OCI-LY7 (cell line): ENCODE measurements at regions not wholly inside any gene's neighbourhood (a gene's known extent, or its start where the extent isn't known, plus 50 kb on each side); places are given as distances from the start of the nearest gene placed in this dataset.

ENCODE experiments used
- BruUV-seq: library from RNA; stranded (reverse); fragments of 400-500 nt; replicated peaks from 2 replicates; lab custom pipeline; 2021; lab: Mats Ljungman, UMichigan
- CTCF ChIA-PET: fragments of 300-600 bp; sonication (Branson Sonifier 250); formaldehyde crosslinking; loops from one replicate; lab custom pipeline; 2022; ENCODE audit warnings: antibody characterized with exemption; ENCODE audit not compliant: unreplicated experiment; lab: Charles Lee
- POLR2A ChIA-PET: fragments of 300-600 bp; sonication (Branson Sonifier 250); formaldehyde crosslinking; loops from one replicate; lab custom pipeline; 2022; ENCODE audit warnings: antibody characterized with exemption; lab: Charles Lee
- DNase-seq: peaks from one replicate; pipeline ENCODE4 v3.0.0-alpha.2; 2015; ENCODE audit warnings: low spot score
- H2AFZ ChIP-seq: fragments of 200-600 bp; sonication (generic), shearing (Covaris generic); 2 replicates; pipeline ENCODE4 v1.6.1; 2014; ENCODE audit warnings: mild to moderate bottlenecking, antibody characterized with exemption, low read length, moderate library complexity
- H3K27ac ChIP-seq: fragments of 200-600 bp; sonication (generic); 2 replicates; pipeline ENCODE4 v1.5.1; 2014; ENCODE audit warnings: mixed run types, low read depth, mild to moderate bottlenecking, moderate library complexity, low read length, inconsistent platforms; ENCODE audit not compliant: poor library complexity, severe bottlenecking
- H3K36me3 ChIP-seq: fragments of 200-600 bp; sonication (generic); 2 replicates; pipeline ENCODE4 v1.6.1; 2014; ENCODE audit warnings: mild to moderate bottlenecking, antibody characterized with exemption, low read length, moderate library complexity, mixed read lengths; ENCODE audit not compliant: insufficient read depth
- H3K4me1 ChIP-seq: fragments of 200-600 bp; sonication (generic); 2 replicates; pipeline ENCODE4 v1.5.1; 2014; ENCODE audit warnings: mild to moderate bottlenecking, low read length; ENCODE audit not compliant: insufficient read depth, poor library complexity, severe bottlenecking
- H3K4me2 ChIP-seq: fragments of 200-600 bp; sonication (generic); 2 replicates; pipeline ENCODE4 v1.6.1; 2014; ENCODE audit warnings: mild to moderate bottlenecking, low read length
- H3K4me3 ChIP-seq: fragments of 200-600 bp; sonication (generic); 2 replicates; pipeline ENCODE4 v1.5.1; 2014; ENCODE audit warnings: mild to moderate bottlenecking, low read depth, low read length; ENCODE audit not compliant: poor library complexity, severe bottlenecking
- H3K79me2 ChIP-seq: fragments of 200-600 bp; sonication (generic); 2 replicates; pipeline ENCODE4 v1.6.1; 2016; ENCODE audit warnings: low read depth, mild to moderate bottlenecking, low read length, moderate library complexity, mixed read lengths; ENCODE audit not compliant: insufficient read depth
- H3K9me2 ChIP-seq: fragments of 200-600 bp; sonication (generic); 2 replicates; pipeline ENCODE4 v1.6.1; 2016; ENCODE audit warnings: mild to moderate bottlenecking, low read length, mixed read lengths; ENCODE audit not compliant: insufficient read depth
- H3K9me3 ChIP-seq: fragments of 200-600 bp; sonication (generic); 2 replicates; pipeline ENCODE4 v1.6.1; 2014; ENCODE audit warnings: mild to moderate bottlenecking, mixed run types, low read length, mixed read lengths
- H4K20me1 ChIP-seq: fragments of 200-600 bp; sonication (generic); 2 replicates; pipeline ENCODE4 v1.6.1; 2014; ENCODE audit warnings: mild to moderate bottlenecking, antibody characterized with exemption, low read length, moderate library complexity, mixed read lengths; ENCODE audit not compliant: insufficient read depth
- EZH2phosphoT487 ChIP-seq: fragments of 200-600 bp; sonication (generic); IDR thresholded peaks from 2 replicates; pipeline ENCODE4 v1.6.1; 2018; ENCODE audit warnings: low read depth, borderline replicate concordance, mild to moderate bottlenecking, mixed run types, antibody characterized with exemption, low read length, moderate library complexity, mixed read lengths
- intact Hi-C: fragments of 100-400 bp; cut with micrococcal nuclease; formaldehyde crosslinking; loops from one replicate; pipeline ENCODE4 v1.10.0; 2022; ENCODE audit not compliant: unreplicated experiment
- TF ChIP-seq, protein P1 (sequence below): fragments of 200-600 bp; sonication (generic); conservative IDR thresholded peaks from 2 replicates; pipeline ENCODE4 v1.5.1; 2014; ENCODE audit warnings: mild to moderate bottlenecking, antibody characterized with exemption, low read length, moderate library complexity, mixed read lengths

DNA sequence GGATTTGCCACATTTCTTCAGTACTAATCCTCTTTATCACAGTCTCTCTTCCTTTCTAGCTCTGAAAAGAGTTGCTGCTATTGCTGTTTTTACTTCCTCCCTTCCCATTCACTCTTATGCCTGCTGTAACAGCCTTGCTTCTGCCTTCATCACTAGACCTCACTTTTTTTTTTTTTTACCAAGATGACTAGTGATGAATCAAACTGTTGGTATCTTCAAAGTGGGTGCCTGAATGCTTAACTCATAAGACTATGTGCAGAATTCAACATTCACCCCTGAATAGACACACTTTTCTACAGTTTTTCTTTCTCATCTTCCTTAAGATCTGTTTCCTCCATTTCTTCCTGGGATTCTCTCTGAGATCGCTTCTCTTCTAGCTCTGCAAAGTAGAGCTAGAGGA lies 217.2 kb upstream of the HTR2A start:
- Histone ChIP-seq H3K9me2 (no peaks in the 10 kb centered on the region), H3K36me3 (no peaks in the 10 kb centered on the region), H3K27ac (no peak overlapping the region), H2AFZ (no peak overlapping the region), H3K79me2 (no peaks in the 10 kb centered on the region), H4K20me1 (no peaks in the 10 kb centered on the region), H3K9me3 (no peaks in the 10 kb centered on the region), H3K4me1 (no peaks in the 10 kb centered on the region), H3K4me2 (no peak overlapping the region), H3K4me3 (no peak overlapping the region)
- ChIA-PET POLR2A (no interaction called here), CTCF (no interaction called here)
- BruUV-seq: no TSS peak
- DNase-seq: no peak
- intact Hi-C loops: no loop called here
- TF ChIP-seq, protein P1, sequence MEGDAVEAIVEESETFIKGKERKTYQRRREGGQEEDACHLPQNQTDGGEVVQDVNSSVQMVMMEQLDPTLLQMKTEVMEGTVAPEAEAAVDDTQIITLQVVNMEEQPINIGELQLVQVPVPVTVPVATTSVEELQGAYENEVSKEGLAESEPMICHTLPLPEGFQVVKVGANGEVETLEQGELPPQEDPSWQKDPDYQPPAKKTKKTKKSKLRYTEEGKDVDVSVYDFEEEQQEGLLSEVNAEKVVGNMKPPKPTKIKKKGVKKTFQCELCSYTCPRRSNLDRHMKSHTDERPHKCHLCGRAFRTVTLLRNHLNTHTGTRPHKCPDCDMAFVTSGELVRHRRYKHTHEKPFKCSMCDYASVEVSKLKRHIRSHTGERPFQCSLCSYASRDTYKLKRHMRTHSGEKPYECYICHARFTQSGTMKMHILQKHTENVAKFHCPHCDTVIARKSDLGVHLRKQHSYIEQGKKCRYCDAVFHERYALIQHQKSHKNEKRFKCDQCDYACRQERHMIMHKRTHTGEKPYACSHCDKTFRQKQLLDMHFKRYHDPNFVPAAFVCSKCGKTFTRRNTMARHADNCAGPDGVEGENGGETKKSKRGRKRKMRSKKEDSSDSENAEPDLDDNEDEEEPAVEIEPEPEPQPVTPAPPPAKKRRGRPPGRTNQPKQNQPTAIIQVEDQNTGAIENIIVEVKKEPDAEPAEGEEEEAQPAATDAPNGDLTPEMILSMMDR: no peak

DNA sequence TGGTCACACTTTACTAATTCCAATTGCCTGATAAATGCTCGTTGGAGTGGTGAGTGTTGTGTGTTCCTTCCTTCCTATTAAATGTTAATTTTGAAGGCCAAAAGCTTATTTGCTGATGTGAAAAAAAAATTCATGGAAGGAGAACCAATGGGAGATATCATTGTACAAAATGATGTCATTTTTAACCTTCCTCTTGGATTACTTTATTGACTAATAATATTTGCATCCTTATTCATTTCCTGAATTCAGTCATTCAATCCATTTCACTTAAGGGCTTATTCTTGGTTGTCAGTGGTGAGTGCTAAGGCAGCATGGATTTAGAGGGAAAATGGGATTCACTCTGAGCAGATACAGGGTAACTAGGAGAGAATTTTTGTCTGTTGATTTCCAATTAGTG lies 216.0 kb upstream of the HTR2A start:
- TF ChIP-seq, protein P1: no peak
- TF ChIP-seq EZH2phosphoT487: no peak
- H3K4me1 ChIP-seq: no peaks in the 10 kb centered on the region
- no peak for DNase-seq
- no peak overlapping the region for H3K27ac ChIP-seq
- H3K36me3 ChIP-seq: no peaks in the 10 kb centered on the region
- intact Hi-C loops: no loop called here
- no peaks in the 10 kb centered on the region for H3K9me2 ChIP-seq
- H3K9me3 ChIP-seq: no peaks in the 10 kb centered on the region
- no peak overlapping the region for H2AFZ ChIP-seq
- BruUV-seq: no TSS peak
- H3K79me2 ChIP-seq: no peaks in the 10 kb centered on the region
- ChIA-PET POLR2A (no interaction called here), CTCF (no interaction called here)
- H4K20me1 ChIP-seq: no peaks in the 10 kb centered on the region
- no peak overlapping the region for H3K4me2 ChIP-seq
- no peak overlapping the region for H3K4me3 ChIP-seq

DNA sequence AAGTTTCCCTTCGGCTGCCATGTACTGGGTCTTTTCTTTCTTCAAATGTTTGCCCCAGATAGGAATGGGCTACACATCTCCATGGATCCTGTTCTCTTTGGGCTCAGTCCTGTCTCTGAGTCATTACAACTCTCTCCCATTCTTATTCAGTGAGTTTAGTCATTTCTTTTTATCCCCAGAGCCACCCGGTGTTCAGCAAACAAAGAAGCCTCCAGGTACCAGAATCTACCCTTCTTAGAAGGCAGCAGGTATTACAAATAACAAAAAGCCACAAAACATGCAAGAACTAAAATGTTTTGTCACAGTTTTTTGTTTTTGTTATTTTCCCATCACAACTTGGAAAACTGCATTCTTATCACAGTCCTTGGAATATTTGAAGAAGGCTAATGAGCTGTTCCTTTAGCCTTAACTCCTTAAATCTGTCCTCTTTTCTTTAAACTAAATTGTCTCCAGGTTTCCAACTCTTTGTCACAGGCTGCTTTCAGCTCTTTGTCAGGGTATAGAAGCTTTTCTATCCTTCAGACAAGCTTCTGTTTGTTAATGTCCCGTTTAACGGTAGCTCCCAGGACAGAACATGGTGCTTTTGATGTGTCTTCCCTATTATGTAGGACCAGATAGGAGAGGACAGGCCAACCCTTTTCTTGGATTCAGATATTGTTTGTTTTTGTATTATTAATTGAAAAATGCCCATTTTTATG lies 215.5 kb upstream of the HTR2A start:
- no TSS peak for BruUV-seq
- Histone ChIP-seq H3K4me2 (no peak overlapping the region), H4K20me1 (no peaks in the 10 kb centered on the region)

More for the DNA sequence above, 215.5 kb upstream of the HTR2A start:
- H3K9me3 ChIP-seq: no peaks in the 10 kb centered on the region
- TF ChIP-seq, protein P1: no peak
- no peak for TF ChIP-seq EZH2phosphoT487
- ChIA-PET CTCF (no interaction called here), POLR2A (interaction anchor here (0.7 kb wide), 1 partner anchor 38 kb away, joined by 3 read pairs; no protein-coding TSS in a partner anchor)
- DNase-seq: no peak
- no peaks in the 10 kb centered on the region for H3K4me1 ChIP-seq
- H3K4me3 ChIP-seq: no peak overlapping the region
- no peak overlapping the region for H3K27ac ChIP-seq
- H3K79me2 ChIP-seq: no peaks in the 10 kb centered on the region
- no peaks in the 10 kb centered on the region for H3K36me3 ChIP-seq
- intact Hi-C loops: no loop called here
- no peaks in the 10 kb centered on the region for H3K9me2 ChIP-seq
- no peak overlapping the region for H2AFZ ChIP-seq
